ENCODE measurements at regions not wholly inside any gene's neighbourhood (a gene's known extent, or its start where the extent isn't known, plus 50 kb on each side); places are given as distances from the start of the nearest gene placed in this dataset.

DNA sequence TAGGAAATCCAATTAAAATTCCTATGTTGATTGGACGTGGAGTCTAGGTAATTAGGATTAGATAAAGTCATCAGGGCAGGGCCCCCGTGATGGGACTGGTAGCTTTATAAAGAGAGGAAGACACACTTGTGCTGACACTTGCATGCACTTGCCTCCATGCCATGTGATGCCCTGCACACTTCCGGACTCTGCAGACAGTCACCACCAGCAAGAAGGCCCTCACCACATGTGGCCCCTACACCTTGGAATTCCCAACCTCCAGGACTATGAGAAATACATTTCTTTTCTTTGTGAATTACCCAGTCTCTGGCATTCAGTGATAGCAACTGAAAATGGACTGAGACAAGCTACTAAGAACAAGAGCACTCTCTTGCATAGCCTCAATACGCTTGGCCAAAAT is 90.6 kb downstream of the CRYGS start:
- H3K27me3 ChIP-seq: peaks cover 2% of the 10 kb centered on the region
- H3K79me2 ChIP-seq: no peaks in the 10 kb centered on the region
- no peaks in the 10 kb centered on the region for H3K4me1 ChIP-seq (ENCODE audit: insufficient read depth)
- H2AFZ ChIP-seq: no peak overlapping the region
- WGBS (ENCODE audit: low lambda C conversion rate, missing lambda C conversion rate): 85% methylated on average over 4 of the region's 4 CpGs
- no peak overlapping the region for H3K4me3 ChIP-seq
- no peak for DNase-seq (ENCODE audit: low spot score)
- no peaks in the 10 kb centered on the region for H4K20me1 ChIP-seq (ENCODE audit: insufficient read depth, poor library complexity, severe bottlenecking)
- no peak overlapping the region for H3K27ac ChIP-seq
- no peaks in the 10 kb centered on the region for H3K9me3 ChIP-seq (ENCODE audit: low read depth)
- no peaks in the 10 kb centered on the region for H3K9me2 ChIP-seq (replicated peaks; ENCODE audit: insufficient read depth)
- H3K36me3 ChIP-seq (replicated peaks; ENCODE audit: insufficient read depth, low read depth): no peaks in the 10 kb centered on the region
- H3K4me2 ChIP-seq: no peak overlapping the region
- TF ChIP-seq EZH2phosphoT487 (IDR thresholded peaks at IDR 0.05; ENCODE audit: low read depth, severe bottlenecking, unreplicated experiment) (no peak), EZH2 (IDR thresholded peaks at IDR 0.05; ENCODE audit: borderline replicate concordance) (no peak)
- TF ChIP-seq, protein P1, sequence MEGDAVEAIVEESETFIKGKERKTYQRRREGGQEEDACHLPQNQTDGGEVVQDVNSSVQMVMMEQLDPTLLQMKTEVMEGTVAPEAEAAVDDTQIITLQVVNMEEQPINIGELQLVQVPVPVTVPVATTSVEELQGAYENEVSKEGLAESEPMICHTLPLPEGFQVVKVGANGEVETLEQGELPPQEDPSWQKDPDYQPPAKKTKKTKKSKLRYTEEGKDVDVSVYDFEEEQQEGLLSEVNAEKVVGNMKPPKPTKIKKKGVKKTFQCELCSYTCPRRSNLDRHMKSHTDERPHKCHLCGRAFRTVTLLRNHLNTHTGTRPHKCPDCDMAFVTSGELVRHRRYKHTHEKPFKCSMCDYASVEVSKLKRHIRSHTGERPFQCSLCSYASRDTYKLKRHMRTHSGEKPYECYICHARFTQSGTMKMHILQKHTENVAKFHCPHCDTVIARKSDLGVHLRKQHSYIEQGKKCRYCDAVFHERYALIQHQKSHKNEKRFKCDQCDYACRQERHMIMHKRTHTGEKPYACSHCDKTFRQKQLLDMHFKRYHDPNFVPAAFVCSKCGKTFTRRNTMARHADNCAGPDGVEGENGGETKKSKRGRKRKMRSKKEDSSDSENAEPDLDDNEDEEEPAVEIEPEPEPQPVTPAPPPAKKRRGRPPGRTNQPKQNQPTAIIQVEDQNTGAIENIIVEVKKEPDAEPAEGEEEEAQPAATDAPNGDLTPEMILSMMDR (IDR thresholded peaks at IDR 0.05; ENCODE audit: poor library complexity): no peak

DNA sequence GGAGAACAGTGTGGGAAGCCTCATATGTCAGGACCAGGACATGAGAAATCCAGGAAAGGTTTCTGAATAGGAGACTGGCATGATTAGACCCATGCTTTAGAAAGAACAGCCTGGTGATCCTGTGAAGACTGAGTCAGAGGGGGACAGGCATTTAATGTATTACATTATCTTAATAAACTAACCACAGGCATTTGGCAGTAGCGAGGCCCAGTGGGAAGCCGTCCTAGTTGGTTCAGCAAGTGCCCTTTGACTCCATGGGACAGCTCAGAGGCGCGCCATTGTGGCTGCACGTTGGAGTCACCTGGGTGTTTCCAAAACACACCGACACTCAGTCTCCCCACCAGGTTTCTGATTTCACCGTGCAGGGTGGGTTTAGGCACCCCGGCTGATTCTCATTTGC is 90.5 kb upstream of the DGKG start:
- no peaks in the 10 kb centered on the region for H3K4me1 ChIP-seq (ENCODE audit: insufficient read depth)
- WGBS (ENCODE audit: low lambda C conversion rate, missing lambda C conversion rate): 80% methylated on average over 8 of the region's 8 CpGs
- H3K9me3 ChIP-seq (ENCODE audit: low read depth): no peaks in the 10 kb centered on the region
- H3K4me3 ChIP-seq: no peak overlapping the region
- no peak overlapping the region for H2AFZ ChIP-seq
- H3K36me3 ChIP-seq (replicated peaks; ENCODE audit: insufficient read depth, low read depth): no peaks in the 10 kb centered on the region
- H3K27me3 ChIP-seq: peaks cover 2% of the 10 kb centered on the region
- H3K27ac ChIP-seq: no peak overlapping the region
- DNase-seq (ENCODE audit: low spot score): peak; percentile 18
- no peaks in the 10 kb centered on the region for H4K20me1 ChIP-seq (ENCODE audit: insufficient read depth, poor library complexity, severe bottlenecking)
- H3K4me2 ChIP-seq: no peak overlapping the region
- TF ChIP-seq, protein P1 (IDR thresholded peaks at IDR 0.05; ENCODE audit: poor library complexity): no peak
- TF ChIP-seq EZH2phosphoT487 (IDR thresholded peaks at IDR 0.05; ENCODE audit: low read depth, severe bottlenecking, unreplicated experiment): no peak
- H3K9me2 ChIP-seq (replicated peaks; ENCODE audit: insufficient read depth): no peaks in the 10 kb centered on the region
- H3K79me2 ChIP-seq: no peaks in the 10 kb centered on the region

- Histone ChIP-seq H3K9me2 (replicated peaks; ENCODE audit: insufficient read depth) (no peaks in the 10 kb centered on the region), H3K4me3 (no peak overlapping the region), H4K20me1 (ENCODE audit: insufficient read depth, poor library complexity, severe bottlenecking) (no peaks in the 10 kb centered on the region), H3K9me3 (ENCODE audit: low read depth) (no peaks in the 10 kb centered on the region), H3K4me1 (ENCODE audit: insufficient read depth) (no peaks in the 10 kb centered on the region), H3K27ac (no peak overlapping the region), H3K4me2 (no peak overlapping the region), H3K27me3 (peaks cover 2% of the 10 kb centered on the region), H3K36me3 (replicated peaks; ENCODE audit: insufficient read depth, low read depth) (no peaks in the 10 kb centered on the region), H2AFZ (no peak overlapping the region), H3K79me2 (no peaks in the 10 kb centered on the region)
- TF ChIP-seq, protein P1 (IDR thresholded peaks at IDR 0.05; ENCODE audit: poor library complexity): no peak
- no peak for TF ChIP-seq EZH2 (IDR thresholded peaks at IDR 0.05; ENCODE audit: borderline replicate concordance)
- TF ChIP-seq EZH2phosphoT487 (IDR thresholded peaks at IDR 0.05; ENCODE audit: low read depth, severe bottlenecking, unreplicated experiment): no peak
- 96% methylated on average over 6 of the region's 6 CpGs for WGBS (ENCODE audit: low lambda C conversion rate, missing lambda C conversion rate)
- no peak for DNase-seq (ENCODE audit: low spot score)
Observed at GRCh38 chr3:186451371-186451770, 89.3 kb upstream of the DGKG start.

DNA sequence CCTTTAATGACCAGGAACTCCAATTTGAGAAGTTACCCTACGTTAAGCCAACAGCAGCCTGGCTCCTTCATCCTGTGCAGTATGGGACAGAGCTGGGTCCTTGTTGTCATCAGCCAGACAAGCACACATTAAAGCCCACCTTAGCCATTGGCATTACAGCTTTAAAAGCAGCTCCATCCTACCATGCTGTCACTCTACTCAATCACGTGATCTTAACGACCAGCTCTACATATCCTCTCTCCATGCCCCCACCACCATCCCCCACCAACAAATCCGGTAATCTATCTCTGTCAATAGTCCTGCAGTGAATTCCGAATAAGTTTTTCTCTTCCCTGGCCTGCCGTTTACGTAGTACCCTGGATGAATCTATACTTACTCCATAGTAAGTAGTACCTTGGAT is 82.9 kb upstream of the DGKG start:
- DNase-seq (ENCODE audit: low spot score): no peak
- Histone ChIP-seq H3K4me1 (ENCODE audit: insufficient read depth) (no peaks in the 10 kb centered on the region), H3K9me2 (replicated peaks; ENCODE audit: insufficient read depth) (no peaks in the 10 kb centered on the region), H3K4me3 (no peak overlapping the region), H3K27ac (no peak overlapping the region), H3K4me2 (no peak overlapping the region), H2AFZ (no peak overlapping the region), H3K36me3 (replicated peaks; ENCODE audit: insufficient read depth, low read depth) (no peaks in the 10 kb centered on the region), H3K79me2 (no peaks in the 10 kb centered on the region), H4K20me1 (ENCODE audit: insufficient read depth, poor library complexity, severe bottlenecking) (no peaks in the 10 kb centered on the region), H3K9me3 (ENCODE audit: low read depth) (no peaks in the 10 kb centered on the region), H3K27me3 (no peaks in the 10 kb centered on the region)
- 78% methylated on average over 7 of the region's 7 CpGs for WGBS (ENCODE audit: low lambda C conversion rate, missing lambda C conversion rate)
- TF ChIP-seq EZH2phosphoT487 (IDR thresholded peaks at IDR 0.05; ENCODE audit: low read depth, severe bottlenecking, unreplicated experiment) (no peak), EZH2 (IDR thresholded peaks at IDR 0.05; ENCODE audit: borderline replicate concordance) (no peak)
- TF ChIP-seq, protein P1 (IDR thresholded peaks at IDR 0.05; ENCODE audit: poor library complexity): no peak

Data from hepatocyte (in vitro differentiated cells).